ENCODE measurements at regions not wholly inside any gene's neighbourhood (a gene's known extent, or its start where the extent isn't known, plus 50 kb on each side); places are given as distances from the start of the nearest gene placed in this dataset.
"Not testable (repeated sequence)": the region's sequence is repeated elsewhere in the genome, so short reads cannot be mapped to it uniquely, and the experiment has no call there.

DNA sequence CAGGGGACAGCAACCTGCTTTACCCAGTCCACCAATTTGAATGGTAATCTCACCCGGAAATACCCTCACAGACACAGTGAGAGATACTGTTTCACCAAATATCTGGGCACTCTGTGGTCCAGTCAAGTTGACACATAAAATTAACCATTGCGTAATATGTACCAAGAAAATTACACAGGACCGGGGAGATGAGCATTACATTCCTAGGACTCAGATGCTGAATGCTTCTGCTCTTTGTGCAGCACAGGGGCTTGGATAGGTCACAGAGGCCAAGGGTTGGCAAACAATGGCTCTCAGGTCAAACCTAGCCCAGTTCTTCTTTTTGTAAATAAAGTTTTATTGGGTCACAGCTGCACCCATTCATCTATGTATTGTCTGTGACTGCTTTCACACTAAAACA is 557.2 kb downstream of the MN1 start:
- Mint-ChIP-seq H3K27ac (no peak overlapping the region), H3K36me3 (ENCODE audit: low read depth) (no peaks in the 10 kb centered on the region), H3K27me3 (ENCODE audit: low read depth) (no peaks in the 10 kb centered on the region), H3K4me3 (no peak overlapping the region), H3K9me3 (ENCODE audit: insufficient read depth) (no peaks in the 10 kb centered on the region), H3K4me1 (ENCODE audit: low read depth) (peaks cover 11% of the 10 kb centered on the region)
- ATAC-seq, result no peak
- DNase-seq, result no peak
- CTCF ChIA-PET, result no interaction called here
- POLR2A ChIA-PET, result no interaction called here

DNA sequence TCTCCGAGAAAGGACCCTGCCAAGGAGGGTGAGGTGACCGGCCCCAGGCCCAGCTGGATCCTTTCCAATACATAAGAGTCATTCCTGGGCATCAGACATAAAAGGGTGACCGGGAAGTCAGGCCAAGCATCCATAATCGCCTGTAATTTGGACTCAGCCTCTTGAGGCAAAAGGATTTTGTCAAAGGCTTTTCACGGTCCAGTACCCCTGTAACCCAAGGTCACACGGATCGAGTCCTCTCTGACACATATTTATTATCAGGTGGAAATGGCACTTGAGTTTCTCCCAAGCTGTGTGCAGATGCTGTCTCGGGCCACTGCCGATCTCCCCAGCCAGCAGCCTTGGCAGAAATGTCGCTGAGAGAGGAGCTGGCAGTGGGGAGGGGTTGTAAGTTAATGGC is 556.5 kb downstream of the MN1 start:
- H3K4me3 Mint-ChIP-seq, result no peak overlapping the region
- no peaks in the 10 kb centered on the region for H3K27me3 Mint-ChIP-seq (ENCODE audit: low read depth)
- CTCF ChIA-PET, result no interaction called here
- H3K27ac Mint-ChIP-seq, result no peak overlapping the region
- DNase-seq, result no peak
- H3K4me1 Mint-ChIP-seq (ENCODE audit: low read depth), result peaks cover 11% of the 10 kb centered on the region
- no peaks in the 10 kb centered on the region for H3K9me3 Mint-ChIP-seq (ENCODE audit: insufficient read depth)
- POLR2A ChIA-PET, result no interaction called here
- ATAC-seq, result no peak
- no peaks in the 10 kb centered on the region for H3K36me3 Mint-ChIP-seq (ENCODE audit: low read depth)

DNA sequence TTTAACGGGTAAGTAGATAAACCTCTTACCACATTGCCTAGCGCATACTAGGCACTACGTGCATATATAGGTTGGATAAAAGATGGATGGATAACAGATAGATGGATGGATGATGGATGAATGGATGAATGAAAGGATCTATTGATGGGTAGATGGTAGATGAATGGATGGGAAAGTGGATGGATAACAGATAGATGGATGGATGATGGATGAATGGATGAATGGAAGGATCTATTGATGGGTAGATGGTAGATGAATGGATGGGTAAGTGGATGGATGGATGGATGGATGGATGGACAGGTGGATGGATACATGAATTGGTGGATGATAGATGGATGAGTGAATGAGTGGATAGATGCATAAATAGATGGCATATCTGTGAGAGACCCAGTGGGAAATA is 555.0 kb downstream of the MN1 start:
- CTCF ChIA-PET, result no interaction called here
- ATAC-seq (no peak), DNase-seq (no peak)
- H3K27ac Mint-ChIP-seq, result no peak overlapping the region
- H3K4me1 Mint-ChIP-seq (ENCODE audit: low read depth), result peaks cover 11% of the 10 kb centered on the region
- H3K36me3 Mint-ChIP-seq (ENCODE audit: low read depth), result no peaks in the 10 kb centered on the region
- no peaks in the 10 kb centered on the region for H3K9me3 Mint-ChIP-seq (ENCODE audit: insufficient read depth)
- no peak overlapping the region for H3K4me3 Mint-ChIP-seq
- POLR2A ChIA-PET, result no interaction called here
- H3K27me3 Mint-ChIP-seq (ENCODE audit: low read depth), result no peaks in the 10 kb centered on the region

DNA sequence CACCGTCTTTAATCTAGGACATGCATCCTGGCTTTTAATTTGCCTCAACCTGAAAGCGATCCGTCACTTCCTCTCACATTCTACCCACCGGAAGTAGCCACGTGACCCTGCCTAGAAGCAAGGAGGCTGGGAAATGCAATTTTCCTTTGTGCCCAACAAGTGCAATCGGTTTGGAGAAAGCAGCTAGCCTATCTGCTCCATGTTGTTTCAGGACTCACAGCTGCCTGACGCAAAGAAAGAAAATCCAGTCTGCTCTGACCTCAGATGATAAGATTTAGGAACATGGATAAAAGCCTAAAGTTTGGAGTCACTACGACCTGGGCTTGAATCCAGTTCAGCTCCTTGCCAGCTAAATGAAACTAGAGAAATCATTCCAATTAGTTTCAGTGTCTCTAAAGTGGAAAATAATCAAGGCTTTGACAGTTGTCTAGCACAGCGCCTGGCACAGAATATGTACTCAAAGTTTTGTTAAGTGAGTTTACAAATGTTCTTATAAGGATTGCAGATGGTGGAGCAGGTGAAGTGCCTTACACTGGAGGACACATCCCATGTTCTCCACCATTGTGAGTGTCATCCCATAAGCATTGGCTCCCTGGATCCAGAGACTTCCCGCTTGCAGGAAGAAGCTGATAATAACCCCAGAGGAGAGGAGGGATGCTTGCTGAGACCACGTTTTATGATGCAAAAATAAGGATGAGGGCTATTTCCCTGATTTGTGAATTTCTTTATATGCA is 553.7 kb downstream of the MN1 start:
- POLR2A ChIA-PET, result no interaction called here
- DNase-seq, result no peak
- H3K4me3 Mint-ChIP-seq, result no peak overlapping the region
- peaks cover 11% of the 10 kb centered on the region for H3K4me1 Mint-ChIP-seq (ENCODE audit: low read depth)
- no peaks in the 10 kb centered on the region for H3K9me3 Mint-ChIP-seq (ENCODE audit: insufficient read depth)
- no peak for ATAC-seq
- no peaks in the 10 kb centered on the region for H3K36me3 Mint-ChIP-seq (ENCODE audit: low read depth)
- H3K27ac Mint-ChIP-seq, result no peak overlapping the region
- no peaks in the 10 kb centered on the region for H3K27me3 Mint-ChIP-seq (ENCODE audit: low read depth)
- CTCF ChIA-PET, result no interaction called here

DNA sequence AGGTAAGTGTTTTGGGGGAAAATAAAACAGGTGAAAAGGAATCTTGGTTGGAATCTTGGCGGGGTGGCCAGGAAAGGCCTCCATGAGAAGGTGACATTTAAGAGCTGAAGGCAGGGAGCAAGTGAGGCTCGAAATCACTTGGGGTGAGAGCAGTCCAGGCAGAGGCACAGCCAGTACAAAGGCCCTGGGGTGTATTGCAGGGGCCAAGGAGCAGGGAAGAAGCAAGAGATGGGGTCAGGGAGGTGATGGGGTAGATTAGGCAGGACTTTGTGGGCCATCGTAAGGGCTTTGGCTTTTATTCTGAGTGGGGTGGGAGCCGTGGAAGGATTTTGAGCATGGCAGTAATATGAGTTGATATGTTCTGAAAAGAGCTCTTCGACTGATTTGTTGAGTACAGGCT is 551.1 kb downstream of the MN1 start:
- no peaks in the 10 kb centered on the region for H3K27me3 Mint-ChIP-seq (ENCODE audit: low read depth)
- ChIA-PET CTCF (no interaction called here), POLR2A (no interaction called here)
- peaks cover 11% of the 10 kb centered on the region for H3K4me1 Mint-ChIP-seq (ENCODE audit: low read depth)
- DNase-seq (no peak), ATAC-seq (no peak)
- H3K27ac Mint-ChIP-seq, result no peak overlapping the region
- H3K36me3 Mint-ChIP-seq (ENCODE audit: low read depth), result no peaks in the 10 kb centered on the region
- no peaks in the 10 kb centered on the region for H3K9me3 Mint-ChIP-seq (ENCODE audit: insufficient read depth)
- H3K4me3 Mint-ChIP-seq, result no peak overlapping the region

DNA sequence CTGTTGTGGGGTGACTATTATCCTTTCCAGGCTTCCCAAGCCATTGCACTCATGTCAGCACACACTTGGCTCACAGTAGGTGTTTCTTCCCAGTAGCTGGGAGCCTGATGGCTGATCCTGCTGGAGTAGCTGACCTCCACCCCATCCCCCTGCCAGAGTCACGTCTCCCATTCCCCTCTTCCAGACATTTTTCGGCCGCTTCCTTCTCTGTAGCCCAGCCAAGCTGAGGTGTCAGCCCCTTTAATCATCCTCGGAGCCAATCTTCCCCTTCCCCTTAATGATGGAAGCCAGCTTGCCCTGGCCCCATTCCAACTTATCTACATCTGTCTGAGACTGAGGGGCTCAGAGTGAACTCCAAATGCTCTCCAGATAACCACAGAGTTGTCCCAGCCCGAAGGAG is 550.7 kb downstream of the MN1 start:
- no peaks in the 10 kb centered on the region for H3K27me3 Mint-ChIP-seq (ENCODE audit: low read depth)
- H3K36me3 Mint-ChIP-seq (ENCODE audit: low read depth), result no peaks in the 10 kb centered on the region
- ChIA-PET POLR2A (no interaction called here), CTCF (no interaction called here)
- DNase-seq (no peak), ATAC-seq (no peak)
- H3K27ac Mint-ChIP-seq, result no peak overlapping the region
- H3K4me1 Mint-ChIP-seq (ENCODE audit: low read depth), result peaks cover 11% of the 10 kb centered on the region
- H3K4me3 Mint-ChIP-seq, result no peak overlapping the region
- no peaks in the 10 kb centered on the region for H3K9me3 Mint-ChIP-seq (ENCODE audit: insufficient read depth)

DNA sequence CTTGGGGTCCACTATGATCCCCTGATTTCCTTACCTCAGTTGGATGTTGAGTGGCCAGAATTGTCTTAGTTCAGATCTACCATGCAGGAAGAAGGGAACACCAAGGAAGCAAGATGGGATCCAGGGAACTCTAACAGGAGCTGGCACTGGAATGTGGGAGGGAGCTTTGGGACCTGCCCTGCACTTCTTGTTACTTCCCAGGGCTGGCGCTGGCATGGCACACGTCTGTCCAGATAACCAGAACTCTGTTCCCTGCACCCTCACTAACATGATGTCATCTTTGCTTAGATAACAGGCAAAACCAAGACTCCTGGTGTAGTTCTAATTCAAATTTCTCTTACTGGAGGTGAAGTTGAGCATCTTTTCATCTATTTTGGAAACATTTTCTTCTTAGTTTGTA is 550.0 kb downstream of the MN1 start:
- Mint-ChIP-seq H3K36me3 (ENCODE audit: low read depth) (no peaks in the 10 kb centered on the region), H3K4me3 (no peak overlapping the region), H3K27ac (no peak overlapping the region), H3K4me1 (ENCODE audit: low read depth) (peaks cover 11% of the 10 kb centered on the region), H3K27me3 (ENCODE audit: low read depth) (no peaks in the 10 kb centered on the region), H3K9me3 (ENCODE audit: insufficient read depth) (no peaks in the 10 kb centered on the region)
- DNase-seq (no peak), ATAC-seq (no peak)
- POLR2A ChIA-PET, result no interaction called here
- CTCF ChIA-PET, result no interaction called here

DNA sequence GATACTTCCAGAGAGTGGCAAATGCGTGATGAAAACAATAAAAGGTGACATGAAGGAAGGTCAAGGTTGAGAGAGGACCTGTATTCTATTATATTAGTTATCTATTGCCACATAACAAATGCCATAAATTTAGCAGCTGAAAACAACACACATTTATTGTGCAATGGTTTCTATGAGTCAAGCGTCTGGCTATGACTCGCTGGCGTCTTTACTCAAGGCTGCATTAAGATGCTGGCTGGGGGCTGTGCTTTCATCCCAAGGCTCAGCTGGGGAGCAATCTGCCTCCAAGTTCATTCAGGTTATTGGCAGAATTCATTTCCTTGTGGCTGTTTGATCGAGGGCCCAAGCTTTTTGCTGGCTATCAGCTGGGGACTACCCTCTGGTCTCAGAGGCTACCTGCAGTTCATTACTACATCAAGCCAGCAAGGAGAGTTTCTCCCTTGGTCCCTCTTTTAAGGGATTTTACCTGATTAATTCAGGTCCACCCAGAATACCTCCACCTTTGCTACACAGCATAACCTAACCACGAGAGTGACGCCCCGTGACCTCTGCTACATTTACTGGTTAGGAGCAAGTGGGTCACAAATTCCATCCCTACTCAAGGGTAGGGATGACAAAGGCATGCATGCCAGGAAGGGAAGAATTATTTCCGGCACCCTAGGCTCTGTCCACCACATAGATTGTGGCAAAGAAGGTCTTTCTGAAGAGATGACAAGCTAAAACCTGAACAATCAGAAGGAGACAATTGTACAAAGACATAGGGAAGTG is 549.1 kb downstream of the MN1 start:
- CTCF ChIA-PET, result no interaction called here

DNA sequence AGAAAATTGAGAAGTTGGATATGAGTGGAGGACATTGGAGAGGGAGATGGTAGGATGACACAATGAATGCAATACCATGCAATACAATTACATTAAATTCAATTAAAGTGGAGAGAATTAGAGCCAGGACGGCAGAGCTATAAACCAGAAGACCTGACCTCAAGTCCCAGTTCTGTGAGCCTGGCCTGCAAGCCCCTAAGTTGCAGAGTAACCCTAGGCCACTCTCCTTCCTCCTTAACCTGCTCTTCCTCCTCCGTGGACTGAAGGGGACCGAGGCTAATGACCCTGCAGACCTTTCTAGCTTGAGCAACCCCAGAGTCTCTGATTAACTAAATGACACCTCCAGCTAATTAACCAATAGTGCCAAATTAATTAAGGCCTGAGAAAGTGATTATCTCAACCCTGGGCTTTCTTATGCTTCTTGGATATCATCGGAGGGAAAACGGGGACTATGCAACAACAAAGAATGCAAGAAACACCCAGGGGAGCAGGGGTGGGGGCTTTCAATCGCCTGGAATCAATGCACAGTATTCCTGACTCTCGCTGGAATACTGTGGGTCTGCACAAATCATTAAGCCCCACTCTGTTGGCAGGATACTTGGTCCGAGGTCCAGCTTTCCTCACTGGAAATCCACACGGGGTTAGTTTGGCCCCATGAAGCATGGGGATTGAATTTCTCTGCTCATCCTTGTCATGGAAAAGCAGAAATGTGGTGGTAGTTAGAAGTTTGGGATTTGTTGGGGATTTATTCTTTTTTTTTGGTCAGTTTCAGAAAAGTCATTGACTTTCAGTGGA is 548.3 kb downstream of the MN1 start:
- ChIA-PET CTCF (no interaction called here), POLR2A (no interaction called here)
- Mint-ChIP-seq H3K9me3 (ENCODE audit: insufficient read depth) (no peaks in the 10 kb centered on the region), H3K27ac (no peak overlapping the region), H3K27me3 (ENCODE audit: low read depth) (no peaks in the 10 kb centered on the region), H3K4me3 (no peak overlapping the region), H3K36me3 (ENCODE audit: low read depth) (no peaks in the 10 kb centered on the region), H3K4me1 (ENCODE audit: low read depth) (no peaks in the 10 kb centered on the region)
- no peak for ATAC-seq
- DNase-seq, result no peak

More for the DNA sequence above, 549.1 kb downstream of the MN1 start:
- Mint-ChIP-seq H3K27ac (no peak overlapping the region), H3K36me3 (ENCODE audit: low read depth) (no peaks in the 10 kb centered on the region), H3K4me1 (ENCODE audit: low read depth) (peaks cover 5% of the 10 kb centered on the region), H3K27me3 (ENCODE audit: low read depth) (no peaks in the 10 kb centered on the region), H3K4me3 (no peak overlapping the region), H3K9me3 (ENCODE audit: insufficient read depth) (no peaks in the 10 kb centered on the region)
- POLR2A ChIA-PET, result no interaction called here
- no peak for ATAC-seq
- no peak for DNase-seq

DNA sequence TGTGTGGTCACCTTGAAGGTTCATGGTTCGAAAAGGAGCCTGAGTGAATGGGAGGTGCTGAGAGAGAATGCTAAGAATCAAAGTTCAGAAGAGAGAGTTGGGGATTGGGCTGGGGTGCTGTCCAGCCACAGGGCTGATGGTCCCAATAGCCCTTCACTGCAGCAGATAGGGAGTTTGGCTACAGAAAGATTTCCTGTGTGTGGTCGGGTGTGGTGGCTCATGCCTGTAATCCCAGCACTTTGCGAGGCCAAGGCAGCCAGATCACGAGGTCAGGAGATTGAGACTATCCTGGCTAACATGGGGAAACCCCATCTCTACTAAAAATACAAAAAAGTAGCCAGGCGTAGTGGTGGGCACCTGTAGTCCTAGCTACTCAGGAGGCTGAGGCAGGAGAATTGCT is 547.5 kb downstream of the MN1 start:
- ATAC-seq, result not testable (repeated sequence)

DNA sequence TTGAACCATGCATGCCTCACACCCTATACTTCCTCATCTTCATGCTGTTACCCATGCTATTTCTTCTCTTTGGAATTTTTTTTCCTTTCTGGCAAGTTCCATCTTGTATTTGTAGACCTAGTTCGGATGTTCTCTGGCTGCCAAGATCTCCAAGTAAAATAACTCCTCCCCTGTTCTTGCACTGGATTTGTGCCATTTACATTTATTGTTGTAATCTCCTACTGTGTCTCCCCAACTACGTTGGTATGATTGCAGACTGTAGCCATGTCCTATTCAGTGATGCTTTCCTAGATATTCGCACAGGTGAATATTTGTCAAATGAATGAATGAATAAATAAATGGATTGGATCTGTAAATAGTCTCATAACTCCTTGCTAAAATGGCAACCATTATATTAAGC is 546.0 kb downstream of the MN1 start:
- Mint-ChIP-seq H3K36me3 (ENCODE audit: low read depth) (no peaks in the 10 kb centered on the region), H3K27me3 (ENCODE audit: low read depth) (no peaks in the 10 kb centered on the region), H3K27ac (no peak overlapping the region), H3K4me1 (ENCODE audit: low read depth) (no peaks in the 10 kb centered on the region), H3K9me3 (ENCODE audit: insufficient read depth) (no peaks in the 10 kb centered on the region), H3K4me3 (no peak overlapping the region)
- CTCF ChIA-PET, result no interaction called here
- POLR2A ChIA-PET, result no interaction called here
- no peak for DNase-seq
- ATAC-seq, result no peak

More for the DNA sequence above, 547.5 kb downstream of the MN1 start:
- CTCF ChIA-PET; H3K4me3 Mint-ChIP-seq; H3K36me3 Mint-ChIP-seq (ENCODE audit: low read depth); POLR2A ChIA-PET; H3K27me3 Mint-ChIP-seq (ENCODE audit: low read depth); H3K9me3 Mint-ChIP-seq (ENCODE audit: insufficient read depth); H3K4me1 Mint-ChIP-seq (ENCODE audit: low read depth); DNase-seq; H3K27ac Mint-ChIP-seq: not testable (repeated sequence)

DNA sequence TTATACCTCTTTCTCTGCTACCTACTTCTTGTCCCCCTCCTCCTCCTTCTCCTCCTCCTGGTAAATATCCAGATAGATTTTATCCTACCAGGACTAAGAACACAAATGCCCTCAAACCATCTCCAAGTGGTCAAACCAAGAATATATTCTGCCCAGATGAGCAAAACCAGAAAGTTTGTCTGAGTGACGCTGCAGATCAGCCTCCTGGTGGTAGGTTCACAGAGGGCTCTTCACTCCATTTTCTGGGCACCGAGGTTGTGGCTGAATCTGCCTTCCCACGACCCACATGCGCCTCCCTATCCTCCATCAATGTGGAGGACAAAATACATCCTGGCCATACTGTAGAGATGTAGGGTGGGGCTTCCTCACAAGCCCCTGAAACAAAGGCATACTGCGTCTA is 543.6 kb downstream of the MN1 start:
- ATAC-seq (no peak), DNase-seq (no peak)
- ChIA-PET POLR2A (no interaction called here), CTCF (no interaction called here)
- no peak overlapping the region for H3K4me3 Mint-ChIP-seq
- no peaks in the 10 kb centered on the region for H3K9me3 Mint-ChIP-seq (ENCODE audit: insufficient read depth)
- H3K27ac Mint-ChIP-seq, result no peak overlapping the region
- H3K27me3 Mint-ChIP-seq (ENCODE audit: low read depth), result no peaks in the 10 kb centered on the region
- H3K36me3 Mint-ChIP-seq (ENCODE audit: low read depth), result no peaks in the 10 kb centered on the region
- no peaks in the 10 kb centered on the region for H3K4me1 Mint-ChIP-seq (ENCODE audit: low read depth)
